H1 (cell line): ENCODE measurements at regions not wholly inside any gene's neighbourhood (a gene's known extent, or its start where the extent isn't known, plus 50 kb on each side); places are given as distances from the start of the nearest gene placed in this dataset.

Experiments used
- CTBP2 ChIP-seq: IDR thresholded peaks from 2 replicates; pipeline ENCODE4 v1.7.0; 2011; ENCODE audit warnings: borderline replicate concordance, mild to moderate bottlenecking, moderate library complexity, mixed read lengths, low read length; ENCODE audit not compliant: insufficient read depth, insufficient read length
- KDM5A ChIP-seq: fragments of 200-600 bp; IDR thresholded peaks from 2 replicates; pipeline ENCODE4 v1.7.1; 2012; ENCODE audit warnings: mild to moderate bottlenecking, low read length, inconsistent platforms, mixed read lengths
- NRF1 ChIP-seq: IDR thresholded peaks from 2 replicates; pipeline ENCODE4 v1.6.1; 2011; ENCODE audit warnings: mild to moderate bottlenecking, low read depth, low read length, improper control_type of control experiment
- RBBP5 ChIP-seq: IDR thresholded peaks from 2 replicates; pipeline ENCODE4 v1.7.1; 2012; ENCODE audit warnings: low read depth, mild to moderate bottlenecking, inconsistent platforms, low read length, moderate library complexity, borderline replicate concordance
- TAF7 ChIP-seq: optimal IDR thresholded peaks from 2 replicates; pipeline ENCODE3; 2011; ENCODE audit warnings: low read depth, mild to moderate bottlenecking, inconsistent platforms, low read length, moderate library complexity, borderline replicate concordance

DNA sequence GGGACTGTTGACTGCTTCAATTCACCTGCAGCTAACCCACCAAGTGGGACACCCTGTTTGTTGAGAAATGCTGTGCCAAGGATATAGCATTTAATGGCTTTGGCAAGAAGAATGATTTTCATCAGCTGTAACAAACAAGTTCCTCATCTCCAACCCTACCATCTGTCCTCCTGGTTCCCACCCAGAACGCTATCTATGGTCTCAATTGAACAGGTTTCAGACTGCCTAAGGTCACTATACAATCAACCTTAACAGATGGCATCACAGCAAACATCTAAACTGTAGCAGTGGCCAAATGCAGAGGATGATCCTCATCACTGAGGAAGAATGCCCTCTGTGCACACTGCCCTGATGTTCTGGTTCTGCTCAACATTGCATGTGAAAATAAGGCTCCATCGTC, 546.2 kb upstream of the FOXG1 start (continued):
- TF ChIP-seq KDM5A (no peak), CTBP2 (no peak), NRF1 (no peak), RBBP5 (no peak), TAF7 (no peak)
